Choroid plexus epithelial cell (primary cell): ENCODE measurements at regions not wholly inside any gene's neighbourhood (a gene's known extent, or its start where the extent isn't known, plus 50 kb on each side); places are given as distances from the start of the nearest gene placed in this dataset.

ENCODE experiments used
- DNase-seq: peaks from one replicate; pipeline ENCODE4 v3.0.0-alpha.2; 2010; ENCODE audit warnings: low read depth
- H3K4me3 ChIP-seq: 2 replicates; pipeline ENCODE4 v1.5.1; 2011; ENCODE audit warnings: low read depth, mild to moderate bottlenecking, control low read depth, low read length, moderate library complexity
- CTCF ChIP-seq: conservative IDR thresholded peaks from 2 replicates; pipeline ENCODE4 v1.5.1; 2011; ENCODE audit warnings: low read depth, mild to moderate bottlenecking, control low read depth, inconsistent platforms, low read length, moderate library complexity

- no peak overlapping the region for H3K4me3 ChIP-seq
- DNase-seq, result peak; percentile 87
- TF ChIP-seq CTCF, result no peak
These were observed 177.2 kb upstream of the THBS1 start for GRCh38 chr15:39403640-39404117.

GRCh38 chr15:39404767-39405181 is 176.1 kb upstream of the THBS1 start:
- DNase-seq, result peak; percentile 84
- no peak for TF ChIP-seq CTCF
- no peak overlapping the region for H3K4me3 ChIP-seq

DNA sequence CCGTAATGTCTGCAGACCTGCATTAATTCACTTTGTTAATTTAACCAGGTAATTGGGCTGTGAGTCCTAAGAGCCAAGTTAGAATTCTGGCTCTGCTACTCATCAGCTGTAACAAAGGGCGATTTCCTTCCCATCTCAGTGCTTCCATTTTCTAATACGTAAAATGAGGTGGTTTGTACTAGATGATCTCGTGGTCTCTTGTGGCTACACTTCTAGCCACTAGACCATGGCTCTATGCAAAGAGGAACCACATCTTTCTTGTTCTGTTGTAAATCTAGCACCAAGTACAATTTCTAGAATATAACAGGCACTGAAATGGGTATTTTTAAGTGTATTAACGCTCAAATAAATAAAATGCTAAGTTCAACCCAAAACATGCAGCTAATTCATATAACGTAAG is 174.4 kb upstream of the THBS1 start:
- no peak for TF ChIP-seq CTCF
- no peak for DNase-seq
- no peak overlapping the region for H3K4me3 ChIP-seq

DNA sequence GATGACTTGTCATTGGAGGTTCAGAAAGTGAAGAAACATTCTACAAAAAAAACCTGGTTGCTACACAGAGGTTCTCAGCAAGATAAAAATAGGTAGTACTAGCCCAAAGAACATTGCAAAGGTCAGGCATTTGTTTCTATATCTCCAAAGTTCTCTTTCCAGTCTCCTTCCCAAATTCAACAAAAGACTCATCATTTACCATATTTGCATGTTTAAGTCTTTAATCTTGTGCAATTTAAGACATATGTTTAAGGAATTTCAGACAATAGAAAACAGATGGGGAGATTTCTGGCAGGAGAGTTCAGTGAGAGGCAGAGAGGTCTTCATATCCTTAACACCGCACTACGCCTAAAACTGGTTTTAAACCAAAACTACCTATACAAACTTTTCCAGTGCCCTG is 173.8 kb upstream of the THBS1 start:
- TF ChIP-seq CTCF, result no peak
- no peak overlapping the region for H3K4me3 ChIP-seq
- no peak for DNase-seq

DNA sequence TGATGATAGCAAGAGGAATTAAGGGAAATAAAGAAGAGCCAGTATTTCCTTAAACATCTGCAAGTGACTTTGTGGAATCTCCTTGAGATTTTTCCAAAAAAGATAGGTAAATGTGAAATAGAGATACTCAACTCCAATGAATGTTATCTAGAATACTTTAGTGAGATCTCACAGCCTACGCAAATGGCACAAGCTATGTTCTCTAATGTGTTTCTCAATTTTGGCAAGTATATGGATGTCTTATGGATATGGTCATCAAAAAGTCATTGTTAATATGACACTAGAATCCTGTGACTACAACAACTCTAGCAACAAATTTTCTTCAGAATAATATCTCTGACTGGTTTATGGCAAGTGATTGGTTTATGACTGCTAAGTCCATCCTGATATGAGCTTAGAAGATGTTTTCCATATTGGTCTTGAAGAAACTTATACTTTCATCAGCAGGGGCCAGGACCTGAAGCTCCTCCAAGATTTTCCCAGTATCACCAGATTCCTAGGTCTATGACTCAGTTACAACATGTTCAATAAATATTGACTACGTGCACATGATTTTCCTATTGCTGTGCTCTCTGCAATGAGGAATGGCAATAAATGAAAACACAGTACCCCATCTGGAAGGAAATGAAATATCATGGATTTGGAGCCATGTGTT is 170.9 kb upstream of the THBS1 start:
- DNase-seq, result no peak
- no peak overlapping the region for H3K4me3 ChIP-seq
- no peak for TF ChIP-seq CTCF

DNA sequence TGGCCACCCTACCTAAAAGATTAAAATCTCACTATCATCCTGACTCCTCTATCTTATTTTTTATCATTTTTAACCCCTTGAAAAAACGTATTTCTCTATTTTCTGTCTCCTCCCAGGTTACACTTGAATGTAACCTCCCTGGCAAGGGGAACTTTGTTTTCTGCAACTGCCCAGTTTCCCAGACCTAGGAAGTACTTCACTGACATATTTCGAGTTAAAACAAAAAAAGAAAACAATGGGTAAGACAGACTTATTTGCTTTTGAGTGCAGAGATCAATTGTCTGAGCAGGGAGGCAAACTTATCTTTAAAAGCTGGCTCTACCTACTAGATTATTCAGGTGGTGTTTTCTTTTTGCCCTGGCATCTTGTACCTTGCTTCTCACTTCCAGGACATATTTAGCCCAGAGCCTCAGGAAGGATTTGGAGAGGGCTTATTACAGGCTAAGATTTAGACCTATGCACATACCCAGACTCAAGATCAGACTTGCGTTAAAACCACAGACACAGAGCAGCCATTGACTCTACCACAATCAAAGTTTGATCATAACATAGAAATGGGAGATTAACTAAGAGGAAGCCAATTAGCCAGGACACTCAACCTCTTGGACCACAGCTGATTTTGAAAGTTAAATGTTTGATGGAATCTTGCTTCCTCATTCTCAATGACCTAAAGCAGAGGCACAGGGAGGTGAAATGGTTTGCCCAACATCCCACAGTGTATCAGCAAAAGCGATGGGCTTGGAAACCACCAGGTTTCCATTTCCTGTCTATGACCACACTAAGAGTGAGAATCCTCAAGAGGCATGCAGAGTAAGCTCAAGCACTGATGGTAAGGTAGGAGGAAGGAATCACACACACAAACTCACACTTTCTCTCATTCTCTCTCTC is 169.5 kb upstream of the THBS1 start:
- DNase-seq, result peak; percentile 34
- no peak for TF ChIP-seq CTCF
- H3K4me3 ChIP-seq, result no peak overlapping the region

GRCh38 chr15:39413558-39413957 is 167.3 kb upstream of the THBS1 start:
- TF ChIP-seq CTCF, result no peak
- no peak overlapping the region for H3K4me3 ChIP-seq
- DNase-seq, result no peak
